HuH-7.5 (cell line): ENCODE measurements at regions not wholly inside any gene's neighbourhood (a gene's known extent, or its start where the extent isn't known, plus 50 kb on each side); places are given as distances from the start of the nearest gene placed in this dataset.
"Not testable (repeated sequence)": the region's sequence is repeated elsewhere in the genome, so short reads cannot be mapped to it uniquely, and the experiment has no call there.

ENCODE experiments used
- DNase-seq: peaks from one replicate; pipeline ENCODE4 v3.0.0; 2011; ENCODE audit warnings: low spot score

- DNase-seq = no peak
These were observed 97.7 kb downstream of the ING1 start for GRCh38 chr13:110811008-110811720.

GRCh38 chr13:110811771-110812120, 98.2 kb downstream of the ING1 start:
- DNase-seq = no peak

- no peak for DNase-seq
These were observed 98.8 kb downstream of the ING1 start for GRCh38 chr13:110812121-110812868.

GRCh38 chr13:110812869-110813645, 99.6 kb downstream of the ING1 start:
- DNase-seq = no peak

- DNase-seq = no peak
These were observed 100.4 kb downstream of the ING1 start for GRCh38 chr13:110813646-110814624.

GRCh38 chr13:110815471-110816204, 99.2 kb downstream of the ANKRD10 start:
- DNase-seq = no peak

- DNase-seq = no peak
These were observed 98.4 kb downstream of the ANKRD10 start for GRCh38 chr13:110816500-110816899.

- no peak for DNase-seq
These were observed 97.7 kb downstream of the ANKRD10 start for GRCh38 chr13:110817143-110817542.

GRCh38 chr13:110818747-110819146, 96.1 kb downstream of the ANKRD10 start:
- DNase-seq = no peak

GRCh38 chr13:110819203-110820014, 95.5 kb downstream of the ANKRD10 start:
- DNase-seq = peak; percentile 75

GRCh38 chr13:110820322-110820721, 94.5 kb downstream of the ANKRD10 start:
- DNase-seq = no peak

GRCh38 chr13:110821837-110822668, 92.8 kb downstream of the ANKRD10 start:
- not testable (repeated sequence) for DNase-seq

GRCh38 chr13:110822669-110822945, 92.3 kb downstream of the ANKRD10 start:
- DNase-seq = no peak

- DNase-seq = no peak
These were observed 90.1 kb downstream of the ANKRD10 start for GRCh38 chr13:110824702-110825300.

GRCh38 chr13:110825516-110825915, 89.4 kb downstream of the ANKRD10 start:
- no peak for DNase-seq

GRCh38 chr13:110826101-110826500, 88.8 kb downstream of the ANKRD10 start:
- DNase-seq = no peak

GRCh38 chr13:110826861-110827672, 87.8 kb downstream of the ANKRD10 start:
- DNase-seq = no peak
